Sigmoid colon (tissue), 3 donors: ENCODE measurements at regions not wholly inside any gene's neighbourhood (a gene's known extent, or its start where the extent isn't known, plus 50 kb on each side); places are given as distances from the start of the nearest gene placed in this dataset.

Source experiments
- POLR2A ChIP-seq, 2 donors: fragments of 450-650 bp; IDR thresholded peaks; one replicate each; pipeline ENCODE4 v1.6.1; 2016; ENCODE audit warnings: antibody characterized with exemption in 2 of 2, mild to moderate bottlenecking in 2 of 2, moderate library complexity in 2 of 2
- TF ChIP-seq, protein P1 (sequence below), 4 experiments: fragments of 450-650 bp in 3 of 4; fragments of 200-600 bp in 1 of 4; IDR thresholded peaks; one replicate each; pipeline ENCODE4 v1.5.1; 2016 to 2019; ENCODE audit warnings: antibody characterized with exemption in 4 of 4, mild to moderate bottlenecking in 3 of 4, moderate library complexity in 2 of 4

- TF ChIP-seq, protein P1, sequence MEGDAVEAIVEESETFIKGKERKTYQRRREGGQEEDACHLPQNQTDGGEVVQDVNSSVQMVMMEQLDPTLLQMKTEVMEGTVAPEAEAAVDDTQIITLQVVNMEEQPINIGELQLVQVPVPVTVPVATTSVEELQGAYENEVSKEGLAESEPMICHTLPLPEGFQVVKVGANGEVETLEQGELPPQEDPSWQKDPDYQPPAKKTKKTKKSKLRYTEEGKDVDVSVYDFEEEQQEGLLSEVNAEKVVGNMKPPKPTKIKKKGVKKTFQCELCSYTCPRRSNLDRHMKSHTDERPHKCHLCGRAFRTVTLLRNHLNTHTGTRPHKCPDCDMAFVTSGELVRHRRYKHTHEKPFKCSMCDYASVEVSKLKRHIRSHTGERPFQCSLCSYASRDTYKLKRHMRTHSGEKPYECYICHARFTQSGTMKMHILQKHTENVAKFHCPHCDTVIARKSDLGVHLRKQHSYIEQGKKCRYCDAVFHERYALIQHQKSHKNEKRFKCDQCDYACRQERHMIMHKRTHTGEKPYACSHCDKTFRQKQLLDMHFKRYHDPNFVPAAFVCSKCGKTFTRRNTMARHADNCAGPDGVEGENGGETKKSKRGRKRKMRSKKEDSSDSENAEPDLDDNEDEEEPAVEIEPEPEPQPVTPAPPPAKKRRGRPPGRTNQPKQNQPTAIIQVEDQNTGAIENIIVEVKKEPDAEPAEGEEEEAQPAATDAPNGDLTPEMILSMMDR (IDR thresholded peaks at IDR 0.05) = no peak
- TF ChIP-seq POLR2A (IDR thresholded peaks at IDR 0.05) = no peak
These were observed 164.8 kb downstream of the HSD17B3 start for GRCh38 chr9:96136992-96137670.
